CD4-positive, alpha-beta T cell (primary cell): ENCODE measurements at regions not wholly inside any gene's neighbourhood (a gene's known extent, or its start where the extent isn't known, plus 50 kb on each side); places are given as distances from the start of the nearest gene placed in this dataset.

Experiments used
- ATAC-seq: fragments of 200-7000 bp; cut with Tn5 transposase; one replicate; pipeline ENCODE4 v1.10.0; 2022; ENCODE audit warnings: mild to moderate bottlenecking; ENCODE audit not compliant: poor library complexity
- CTCF ChIA-PET: fragments of 350-600 bp; sonication (Branson Sonifier 250); formaldehyde crosslinking; loops from one replicate; lab custom pipeline; 2021; ENCODE audit warnings: antibody characterized with exemption, inconsistent platforms; lab: Charles Lee
- POLR2A ChIA-PET: fragments of 350-600 bp; sonication (Branson Sonifier 250); formaldehyde crosslinking; loops from one replicate; lab custom pipeline; 2021; ENCODE audit warnings: antibody characterized with exemption, inconsistent platforms; lab: Charles Lee
- DNase-seq, 14 experiments: peaks; one replicate each; pipeline ENCODE4 v3.0.0-alpha.2; 2013 to 2020; ENCODE audit warnings: mixed read lengths in 2 of 14
- H3K27ac ChIP-seq, 2 donors: one replicate each; pipeline versions ENCODE4 v1.5.1 to v1.7.0; 2013; ENCODE audit warnings: low read length in 2 of 2, low read depth in 1 of 2, mild to moderate bottlenecking in 1 of 2
- H3K27me3 ChIP-seq, 2 experiments: 1 replicate in 1 of 2; 2 replicates in 1 of 2; pipeline versions ENCODE4 v1.6.1 to v1.7.0; 2013; ENCODE audit warnings: low read length in 2 of 2, control low read depth in 1 of 2, mild to moderate bottlenecking in 1 of 2, moderate library complexity in 1 of 2; ENCODE audit not compliant: insufficient read depth in 2 of 2, control insufficient read depth in 1 of 2
- H3K36me3 ChIP-seq: one replicate; pipeline ENCODE4 v1.6.1; 2013; ENCODE audit warnings: low read length, control low read depth; ENCODE audit not compliant: insufficient read depth
- H3K4me1 ChIP-seq: one replicate; pipeline ENCODE4 v1.6.1; 2013; ENCODE audit warnings: low read length, control low read depth; ENCODE audit not compliant: insufficient read depth
- H3K4me3 ChIP-seq: one replicate; pipeline ENCODE4 v1.5.1; 2013; ENCODE audit warnings: mild to moderate bottlenecking, low read length, moderate library complexity
- H3K9me3 ChIP-seq, 2 experiments: 1 replicate in 1 of 2; 2 replicates in 1 of 2; pipeline versions ENCODE4 v1.6.1 to v1.7.0; 2013; ENCODE audit warnings: low read length in 2 of 2, mild to moderate bottlenecking in 2 of 2, control low read depth in 1 of 2, moderate library complexity in 1 of 2; ENCODE audit not compliant: control insufficient read depth in 1 of 2, insufficient read depth in 1 of 2
- H3K27ac Mint-ChIP-seq: one replicate; pipeline ENCODE4 v1.8.0; 2020; ENCODE audit warnings: mixed read lengths
- H3K27me3 Mint-ChIP-seq: one replicate; pipeline ENCODE4 v1.8.0; 2021; ENCODE audit warnings: mixed read lengths
- H3K36me3 Mint-ChIP-seq: one replicate; pipeline ENCODE4 v1.8.0; 2021; ENCODE audit warnings: low read depth, mixed read lengths
- H3K4me1 Mint-ChIP-seq: one replicate; pipeline ENCODE4 v1.8.0; 2021; ENCODE audit warnings: low read depth, mixed read lengths
- H3K4me3 Mint-ChIP-seq: one replicate; pipeline ENCODE4 v1.8.0; 2020; ENCODE audit warnings: mild to moderate bottlenecking, mixed read lengths
- H3K9me3 Mint-ChIP-seq: one replicate; pipeline ENCODE4 v1.8.0; 2020; ENCODE audit warnings: mixed read lengths
- intact Hi-C, 2 experiments: fragments of 100-400 bp; cut with DNase I in 1 of 2; cut with micrococcal nuclease in 1 of 2; formaldehyde crosslinking; loops; one replicate each; pipeline versions ENCODE4 v1.15.1 to v1.9.0; 2023 to 2025; cut with DNase I, micrococcal nuclease
- TF ChIP-seq, protein P1 (sequence below): fragments of 200-600 bp; IDR thresholded peaks from one replicate; pipeline ENCODE4 v1.8.0; 2022; ENCODE audit warnings: antibody characterized with exemption, mild to moderate bottlenecking

DNA sequence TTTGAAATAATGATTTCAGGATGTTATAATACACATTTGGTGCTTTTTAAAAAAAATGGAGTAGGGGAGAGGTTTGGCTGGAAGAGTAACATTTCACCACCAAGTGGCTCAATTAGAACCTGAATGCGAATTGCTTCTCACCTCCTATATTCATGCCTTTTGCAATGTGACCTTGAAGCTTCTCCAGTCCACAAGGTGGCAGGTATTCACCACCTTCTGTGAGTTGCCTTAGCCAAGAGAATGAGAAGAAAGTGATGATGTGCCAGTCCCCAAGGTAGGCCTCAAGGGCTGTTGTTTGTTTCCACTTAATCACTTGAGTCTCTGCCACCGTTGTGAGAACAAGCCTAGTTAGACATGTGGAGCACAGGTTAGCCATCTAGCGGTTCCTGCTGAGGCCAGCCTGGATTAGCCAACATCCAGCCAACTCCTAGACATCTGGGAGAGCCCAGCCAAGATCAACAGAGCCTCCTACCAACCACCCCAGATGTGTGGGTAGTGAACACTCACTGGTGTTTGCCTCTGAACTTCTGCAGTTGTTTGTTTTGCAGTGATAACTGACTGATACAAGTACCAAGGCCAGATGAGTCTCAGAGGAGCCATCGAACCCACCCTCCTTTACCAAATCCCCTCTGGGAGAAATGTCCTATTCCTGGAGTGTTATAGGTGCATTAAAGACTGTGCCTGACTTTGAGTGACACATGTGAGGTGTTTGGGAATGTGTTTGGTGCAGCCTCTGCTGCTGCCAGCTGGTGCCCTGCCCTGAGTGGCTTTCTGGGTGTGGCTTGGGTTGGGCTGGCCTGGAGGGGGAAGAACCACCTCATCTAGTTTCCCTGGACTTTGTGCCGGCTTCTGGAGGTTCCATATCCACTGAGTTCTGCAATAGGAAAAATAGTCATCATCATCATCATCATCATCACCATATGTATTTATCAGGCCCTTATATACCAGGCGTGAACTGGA lies 132.5 kb upstream of the RFLNA start:
- peaks cover 0 to 10% of the 10 kb centered on the region in 2 experiments for H3K9me3 ChIP-seq
- Mint-ChIP-seq H3K36me3 (no peaks in the 10 kb centered on the region), H3K4me1 (no peaks in the 10 kb centered on the region), H3K4me3 (no peak overlapping the region), H3K27me3 (peaks cover 4% of the 10 kb centered on the region), H3K9me3 (peaks cover 2% of the 10 kb centered on the region), H3K27ac (no peak overlapping the region)
- TF ChIP-seq, protein P1, sequence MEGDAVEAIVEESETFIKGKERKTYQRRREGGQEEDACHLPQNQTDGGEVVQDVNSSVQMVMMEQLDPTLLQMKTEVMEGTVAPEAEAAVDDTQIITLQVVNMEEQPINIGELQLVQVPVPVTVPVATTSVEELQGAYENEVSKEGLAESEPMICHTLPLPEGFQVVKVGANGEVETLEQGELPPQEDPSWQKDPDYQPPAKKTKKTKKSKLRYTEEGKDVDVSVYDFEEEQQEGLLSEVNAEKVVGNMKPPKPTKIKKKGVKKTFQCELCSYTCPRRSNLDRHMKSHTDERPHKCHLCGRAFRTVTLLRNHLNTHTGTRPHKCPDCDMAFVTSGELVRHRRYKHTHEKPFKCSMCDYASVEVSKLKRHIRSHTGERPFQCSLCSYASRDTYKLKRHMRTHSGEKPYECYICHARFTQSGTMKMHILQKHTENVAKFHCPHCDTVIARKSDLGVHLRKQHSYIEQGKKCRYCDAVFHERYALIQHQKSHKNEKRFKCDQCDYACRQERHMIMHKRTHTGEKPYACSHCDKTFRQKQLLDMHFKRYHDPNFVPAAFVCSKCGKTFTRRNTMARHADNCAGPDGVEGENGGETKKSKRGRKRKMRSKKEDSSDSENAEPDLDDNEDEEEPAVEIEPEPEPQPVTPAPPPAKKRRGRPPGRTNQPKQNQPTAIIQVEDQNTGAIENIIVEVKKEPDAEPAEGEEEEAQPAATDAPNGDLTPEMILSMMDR, result no peak
- DNase-seq (peak in 3 of 14 experiments; percentile 5 to 21 (median 16)), ATAC-seq (no peak)
- H3K27me3 ChIP-seq, result no peaks in the 10 kb centered on the region
- no peak overlapping the region for H3K4me3 ChIP-seq
- ChIA-PET CTCF (no interaction called here), POLR2A (no interaction called here)
- no peaks in the 10 kb centered on the region for H3K36me3 ChIP-seq
- H3K27ac ChIP-seq, result no peak overlapping the region
- H3K4me1 ChIP-seq, result no peaks in the 10 kb centered on the region
- intact Hi-C loops, result no loop called here

GRCh38 chr12:124165695-124166094 lies 129.2 kb upstream of the RFLNA start:
- Mint-ChIP-seq H3K4me3 (no peak overlapping the region), H3K36me3 (no peaks in the 10 kb centered on the region), H3K27me3 (no peaks in the 10 kb centered on the region), H3K27ac (no peak overlapping the region), H3K9me3 (peaks cover 2% of the 10 kb centered on the region), H3K4me1 (no peaks in the 10 kb centered on the region)
- no peak for ATAC-seq
- no peak overlapping the region for H3K27ac ChIP-seq
- H3K9me3 ChIP-seq, result peaks cover 0 to 10% of the 10 kb centered on the region in 2 experiments
- H3K4me1 ChIP-seq, result no peaks in the 10 kb centered on the region
- TF ChIP-seq, protein P1, result no peak
- CTCF ChIA-PET, result no interaction called here
- H3K4me3 ChIP-seq, result no peak overlapping the region
- no peak for DNase-seq
- H3K36me3 ChIP-seq, result no peaks in the 10 kb centered on the region
- intact Hi-C loops, result no loop called here
- no peaks in the 10 kb centered on the region for H3K27me3 ChIP-seq
- POLR2A ChIA-PET, result no interaction called here

- DNase-seq (no peak), ATAC-seq (no peak)
- Mint-ChIP-seq H3K27ac (no peak overlapping the region), H3K4me3 (no peak overlapping the region), H3K36me3 (no peaks in the 10 kb centered on the region), H3K27me3 (no peaks in the 10 kb centered on the region), H3K4me1 (no peaks in the 10 kb centered on the region), H3K9me3 (peaks cover 2% of the 10 kb centered on the region)
- intact Hi-C loops, result no loop called here
- Histone ChIP-seq H3K9me3 (peaks cover 0 to 10% of the 10 kb centered on the region in 2 experiments), H3K4me1 (no peaks in the 10 kb centered on the region), H3K36me3 (no peaks in the 10 kb centered on the region), H3K4me3 (no peak overlapping the region), H3K27ac (no peak overlapping the region), H3K27me3 (no peaks in the 10 kb centered on the region)
- CTCF ChIA-PET, result no interaction called here
- POLR2A ChIA-PET, result no interaction called here
- TF ChIP-seq, protein P1, result no peak
Measured at GRCh38 chr12:124167141-124167540, 127.8 kb upstream of the RFLNA start.
